ENCODE measurements at regions not wholly inside any gene's neighbourhood (a gene's known extent, or its start where the extent isn't known, plus 50 kb on each side); places are given as distances from the start of the nearest gene placed in this dataset.

GRCh38 chr6:99091985-99092384, 144.2 kb upstream of the FBXL4 start:
- DNase-seq (ENCODE audit: low read depth), result no peak
- H3K4me3 ChIP-seq (ENCODE audit: low read depth, low read length), result no peak overlapping the region
- TF ChIP-seq CTCF (conservative IDR thresholded peaks at IDR 0.05; ENCODE audit: low read depth, low read length), result no peak

GRCh38 chr6:99080191-99080590, 132.4 kb upstream of the FBXL4 start:
- no peak overlapping the region for H3K4me3 ChIP-seq (ENCODE audit: low read depth, low read length)
- TF ChIP-seq CTCF (conservative IDR thresholded peaks at IDR 0.05; ENCODE audit: low read depth, low read length), result no peak
- no peak for DNase-seq (ENCODE audit: low read depth)

GRCh38 chr6:99079058-99079457, 131.3 kb upstream of the FBXL4 start:
- H3K4me3 ChIP-seq (ENCODE audit: low read depth, low read length), result no peak overlapping the region
- no peak for DNase-seq (ENCODE audit: low read depth)
- TF ChIP-seq CTCF (conservative IDR thresholded peaks at IDR 0.05; ENCODE audit: low read depth, low read length), result no peak

DNA sequence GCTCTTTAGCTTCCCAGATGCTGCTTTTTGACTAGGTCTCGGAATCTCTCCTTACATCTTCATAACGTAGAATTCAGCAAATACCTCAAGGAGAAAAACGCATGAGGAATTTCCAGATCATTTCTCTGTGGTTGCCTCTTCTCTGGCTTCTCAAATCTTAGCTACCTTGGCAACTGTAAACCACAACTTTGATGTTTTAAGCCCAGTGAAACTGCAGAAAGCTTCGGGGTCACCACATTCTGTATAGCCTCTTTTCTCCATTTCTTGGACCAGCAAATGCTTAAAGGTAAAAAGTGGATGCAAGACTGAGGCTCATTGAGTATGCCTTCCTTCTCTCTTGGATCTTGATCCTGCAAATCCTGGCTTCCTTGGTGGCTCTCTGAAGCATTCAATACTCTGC, 125.5 kb upstream of the FBXL4 start:
- no peak overlapping the region for H3K4me3 ChIP-seq (ENCODE audit: low read depth, low read length)
- no peak for TF ChIP-seq CTCF (conservative IDR thresholded peaks at IDR 0.05; ENCODE audit: low read depth, low read length)
- DNase-seq (ENCODE audit: low read depth), result no peak

GRCh38 chr6:99066044-99066443, 118.3 kb upstream of the FBXL4 start:
- no peak for DNase-seq (ENCODE audit: low read depth)
- TF ChIP-seq CTCF (conservative IDR thresholded peaks at IDR 0.05; ENCODE audit: low read depth, low read length), result no peak

GRCh38 chr6:99064834-99065233, 117.1 kb upstream of the FBXL4 start:
- no peak for DNase-seq (ENCODE audit: low read depth)
- TF ChIP-seq CTCF (conservative IDR thresholded peaks at IDR 0.05; ENCODE audit: low read depth, low read length), result no peak
- H3K4me3 ChIP-seq (ENCODE audit: low read depth, low read length), result no peak overlapping the region

More at GRCh38 chr6:99066044-99066443, 118.3 kb upstream of the FBXL4 start:
- H3K4me3 ChIP-seq (ENCODE audit: low read depth, low read length), result no peak overlapping the region

- no peak overlapping the region for H3K4me3 ChIP-seq (ENCODE audit: low read depth, low read length)
- TF ChIP-seq CTCF (conservative IDR thresholded peaks at IDR 0.05; ENCODE audit: low read depth, low read length), result no peak
- DNase-seq (ENCODE audit: low read depth), result no peak
Observed at GRCh38 chr6:99036672-99037071, 88.9 kb upstream of the FBXL4 start.
